Spleen (tissue), 11 donors: ENCODE measurements at regions not wholly inside any gene's neighbourhood (a gene's known extent, or its start where the extent isn't known, plus 50 kb on each side); places are given as distances from the start of the nearest gene placed in this dataset.

ENCODE experiments used
- DNase-seq: peaks from one replicate; pipeline ENCODE4 v3.0.0-alpha.2; 2020
- H3K27ac ChIP-seq, 8 donors: fragments of 200-600 bp; sonication (generic) in 7 of 8; 1 replicate in 4 of 8; 2 replicates in 4 of 8; pipeline versions ENCODE4 v1.5.0 to v1.8.0; 2016 to 2021; ENCODE audit warnings: inconsistent platforms in 4 of 8, mild to moderate bottlenecking in 4 of 8, moderate library complexity in 1 of 8
- H3K27me3 ChIP-seq, 7 donors: fragments of 200-600 bp; sonication (generic) in 6 of 7; replicated peaks in 1 of 7; 1 replicate in 4 of 7; 2 replicates in 3 of 7; pipeline versions ENCODE4 v1.5.0 to v1.8.0; 2016 to 2021; ENCODE audit warnings: inconsistent platforms in 3 of 7, mild to moderate bottlenecking in 1 of 7
- H3K36me3 ChIP-seq, 6 donors: fragments of 200-600 bp; sonication (generic) in 5 of 6; 1 replicate in 4 of 6; 2 replicates in 2 of 6; pipeline versions ENCODE4 v1.5.0 to v1.8.0; 2016 to 2021; ENCODE audit warnings: inconsistent platforms in 2 of 6
- H3K4me1 ChIP-seq, 6 donors: fragments of 200-600 bp; sonication (generic) in 5 of 6; 1 replicate in 3 of 6; 2 replicates in 3 of 6; pipeline versions ENCODE4 v1.5.0 to v1.8.0; 2016 to 2021; ENCODE audit warnings: inconsistent platforms in 3 of 6
- H3K4me3 ChIP-seq, 8 donors: fragments of 200-600 bp; sonication (generic) in 7 of 8; 1 replicate in 4 of 8; 2 replicates in 4 of 8; pipeline versions ENCODE4 v1.5.0 to v1.8.0; 2016 to 2021; ENCODE audit warnings: inconsistent platforms in 4 of 8, mild to moderate bottlenecking in 4 of 8, moderate library complexity in 2 of 8
- H3K9me3 ChIP-seq, 8 donors: fragments of 200-600 bp; sonication (generic) in 7 of 8; 1 replicate in 4 of 8; 2 replicates in 4 of 8; pipeline versions ENCODE4 v1.5.0 to v1.8.0; 2016 to 2021; ENCODE audit warnings: inconsistent platforms in 4 of 8
- POLR2A ChIP-seq, 3 donors: fragments of 450-650 bp; IDR thresholded peaks; one replicate each; pipeline ENCODE4 v1.5.1; 2017; ENCODE audit warnings: antibody characterized with exemption in 3 of 3, mild to moderate bottlenecking in 1 of 3
- POLR2AphosphoS5 ChIP-seq, 3 donors: sonication (generic); formaldehyde crosslinking; IDR thresholded peaks; one replicate each; pipeline ENCODE4 v1.5.1; 2017; ENCODE audit warnings: antibody characterized with exemption in 3 of 3
- WGBS, 5 donors: extraction: QIAGEN DNeasy Blood & Tissue Kit in 3 of 5; methylation state at CpG; one replicate each; pipeline versions ENCODE4 v1.1.5 to v1.1.7; 2013 to 2018; 5-methylcytosine and 5-hydroxymethylcytosine counted together
- intact Hi-C: fragments of 100-400 bp; cut with DNase I; formaldehyde crosslinking; loops from one replicate; pipeline ENCODE4 v1.15.0; 2023; ENCODE audit warnings: low total_unique reads
- TF ChIP-seq, protein P1 (sequence below), 11 experiments: fragments of 200-600 bp in 7 of 11; fragments of 450-650 bp in 4 of 11; sonication (generic) in 4 of 11; IDR thresholded peaks in 8 of 11; conservative IDR thresholded peaks in 3 of 11; 1 replicate in 7 of 11; 2 replicates in 4 of 11; pipeline versions ENCODE4 v1.4.0 to v1.8.0; 2016 to 2021; ENCODE audit warnings: antibody characterized with exemption in 11 of 11, inconsistent platforms in 4 of 11, mild to moderate bottlenecking in 1 of 11
- donor health status: healthy with polysubstance abuse.
- donor health status: DM: no; HTN: no; CAD: no; lungs with moderate emphysema.
- donor health status: DM: no; HTN: no; CAD: no.
- donor health status: Bipolar disorder and iron deficiency.
- donor health status: healthy.
- donor health status: DM: no; HTN: no; CAD: no.
- donor health status: DM: yes; HTN: yes; CAD: no.

DNA sequence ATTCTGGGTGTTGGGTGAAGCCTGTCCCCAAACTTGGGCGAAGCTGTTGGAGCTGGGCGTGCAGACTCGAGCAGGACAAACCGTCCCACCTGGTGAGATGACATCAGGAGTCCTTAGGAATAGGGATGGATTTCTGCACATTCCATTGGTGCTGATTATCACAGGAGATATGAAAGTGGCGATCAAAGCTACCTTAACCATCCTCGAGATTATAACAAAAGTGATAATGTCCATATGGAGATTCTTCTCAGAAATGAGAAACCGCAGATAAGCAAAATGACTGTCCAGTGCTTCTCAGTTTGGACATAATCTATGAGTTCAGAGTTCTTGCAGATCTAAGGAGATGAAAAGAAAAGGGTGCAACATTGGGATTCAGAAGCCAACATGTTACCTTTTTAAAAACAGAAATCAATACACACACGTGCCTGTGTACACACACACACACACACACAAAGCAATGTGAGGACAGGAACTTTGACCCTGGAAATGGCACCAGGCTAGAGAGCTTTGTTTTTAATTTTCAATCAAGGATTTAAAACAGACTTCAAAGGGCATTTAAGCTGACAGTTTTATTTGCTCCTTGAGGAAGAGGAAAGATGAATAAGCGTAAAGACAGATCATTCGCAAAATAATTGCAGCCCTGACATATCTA, 165.4 kb downstream of the CD83 start:
- peaks cover 0 to 12% (median 3%) of the 10 kb centered on the region in 6 donors for H3K4me1 ChIP-seq
- H3K9me3 ChIP-seq: peaks cover 0 to 12% (median 8%) of the 10 kb centered on the region in 8 donors
- WGBS, 5 donors: 85 to 93% (median 87%) methylated on average over 10 of the region's 10 CpGs
- no peaks in the 10 kb centered on the region for H3K27me3 ChIP-seq
- no peak overlapping the region for H3K27ac ChIP-seq
- no peaks in the 10 kb centered on the region for H3K36me3 ChIP-seq
- TF ChIP-seq POLR2A (IDR thresholded peaks at IDR 0.05): no peak
- TF ChIP-seq, protein P1, sequence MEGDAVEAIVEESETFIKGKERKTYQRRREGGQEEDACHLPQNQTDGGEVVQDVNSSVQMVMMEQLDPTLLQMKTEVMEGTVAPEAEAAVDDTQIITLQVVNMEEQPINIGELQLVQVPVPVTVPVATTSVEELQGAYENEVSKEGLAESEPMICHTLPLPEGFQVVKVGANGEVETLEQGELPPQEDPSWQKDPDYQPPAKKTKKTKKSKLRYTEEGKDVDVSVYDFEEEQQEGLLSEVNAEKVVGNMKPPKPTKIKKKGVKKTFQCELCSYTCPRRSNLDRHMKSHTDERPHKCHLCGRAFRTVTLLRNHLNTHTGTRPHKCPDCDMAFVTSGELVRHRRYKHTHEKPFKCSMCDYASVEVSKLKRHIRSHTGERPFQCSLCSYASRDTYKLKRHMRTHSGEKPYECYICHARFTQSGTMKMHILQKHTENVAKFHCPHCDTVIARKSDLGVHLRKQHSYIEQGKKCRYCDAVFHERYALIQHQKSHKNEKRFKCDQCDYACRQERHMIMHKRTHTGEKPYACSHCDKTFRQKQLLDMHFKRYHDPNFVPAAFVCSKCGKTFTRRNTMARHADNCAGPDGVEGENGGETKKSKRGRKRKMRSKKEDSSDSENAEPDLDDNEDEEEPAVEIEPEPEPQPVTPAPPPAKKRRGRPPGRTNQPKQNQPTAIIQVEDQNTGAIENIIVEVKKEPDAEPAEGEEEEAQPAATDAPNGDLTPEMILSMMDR (IDR thresholded peaks at IDR 0.05 in 8 of 11, conservative IDR thresholded peaks at IDR 0.05 in 3 of 11): no peak
- no peak for TF ChIP-seq POLR2AphosphoS5 (IDR thresholded peaks at IDR 0.05)
- H3K4me3 ChIP-seq: no peak overlapping the region
- intact Hi-C loops: no loop called here
- no peak for DNase-seq

DNA sequence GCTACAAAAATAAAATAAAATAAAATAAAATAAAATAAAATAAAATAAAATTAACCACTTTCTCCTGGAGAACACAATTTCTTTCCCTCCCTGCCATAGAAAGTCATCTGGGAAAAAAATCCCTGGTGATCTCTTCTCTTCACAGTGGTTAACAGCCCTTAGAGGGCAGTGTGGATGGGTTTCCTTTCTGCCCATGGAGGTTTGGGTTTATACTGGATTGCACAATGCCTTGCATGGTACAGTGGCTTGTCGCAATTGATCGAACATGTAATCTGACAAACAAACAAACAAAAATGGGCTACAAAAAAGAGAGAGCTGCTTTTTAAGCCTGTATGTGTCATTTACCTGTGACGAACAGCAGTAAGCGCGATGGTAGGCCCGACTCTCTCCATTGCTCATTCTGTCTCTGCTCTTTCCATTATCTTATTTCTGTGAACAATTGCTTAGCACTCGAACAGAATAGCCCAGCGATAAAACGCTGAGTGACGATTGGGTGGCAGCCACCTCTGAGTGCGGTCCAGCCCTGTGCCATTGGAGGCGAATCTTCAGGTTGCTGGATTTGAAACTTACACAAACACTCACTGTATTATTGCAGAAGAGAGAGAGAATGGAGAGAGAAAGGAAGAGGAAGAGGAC, 166.1 kb downstream of the CD83 start:
- peaks cover 0 to 12% (median 8%) of the 10 kb centered on the region in 8 donors for H3K9me3 ChIP-seq
- H3K4me1 ChIP-seq: peaks cover 0 to 5% (median 0%) of the 10 kb centered on the region in 6 donors
- WGBS, 5 donors: 89 to 95% (median 91%) methylated on average over 12 of the region's 12 CpGs
- no peak overlapping the region for H3K27ac ChIP-seq
- TF ChIP-seq, protein P1 (IDR thresholded peaks at IDR 0.05 in 8 of 11, conservative IDR thresholded peaks at IDR 0.05 in 3 of 11): no peak
- intact Hi-C loops: no loop called here
- H3K4me3 ChIP-seq: no peak overlapping the region
- no peaks in the 10 kb centered on the region for H3K36me3 ChIP-seq
- no peaks in the 10 kb centered on the region for H3K27me3 ChIP-seq
- no peak for DNase-seq

DNA sequence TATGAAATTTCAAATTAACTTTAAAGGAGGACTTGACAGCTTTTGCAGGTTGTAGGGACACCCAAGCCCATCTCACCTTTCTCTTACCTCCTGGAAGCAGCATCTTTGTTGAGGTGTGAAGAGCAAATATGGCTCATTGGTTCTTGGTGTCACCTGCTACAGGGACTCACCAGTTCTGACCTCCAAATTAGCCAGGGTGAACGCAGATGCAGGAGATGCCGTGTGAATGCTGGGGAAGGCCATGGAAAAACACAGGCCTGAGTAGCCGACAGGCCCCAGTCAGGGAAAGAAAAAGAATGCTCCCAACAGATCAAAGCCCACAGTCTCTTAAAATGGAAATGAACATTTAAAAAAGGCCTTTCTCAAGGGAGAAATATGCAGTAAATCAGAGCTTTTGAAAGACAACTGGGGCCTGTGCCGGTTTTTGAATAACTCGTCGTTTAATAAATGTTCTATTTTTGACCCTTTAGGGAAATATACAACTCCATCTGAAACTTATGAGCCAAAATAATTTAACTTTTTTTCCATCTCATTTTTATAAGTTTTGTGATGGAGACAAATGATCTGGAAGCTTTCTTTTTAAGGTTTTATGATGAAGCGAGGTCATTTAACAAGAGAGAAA, 167.5 kb downstream of the CD83 start:
- H3K4me3 ChIP-seq: no peak overlapping the region
- H3K36me3 ChIP-seq: no peaks in the 10 kb centered on the region
- TF ChIP-seq POLR2AphosphoS5 (IDR thresholded peaks at IDR 0.05): no peak
- 80 to 95% (median 87%) methylated on average over 7 of the region's 7 CpGs for WGBS, 5 donors
- H3K27ac ChIP-seq: no peak overlapping the region
- H3K4me1 ChIP-seq: peaks cover 0 to 4% (median 0%) of the 10 kb centered on the region in 6 donors
- intact Hi-C loops: no loop called here
- H3K27me3 ChIP-seq: no peaks in the 10 kb centered on the region
- peaks cover 0 to 7% (median 4%) of the 10 kb centered on the region in 8 donors for H3K9me3 ChIP-seq
- no peak for DNase-seq

DNA sequence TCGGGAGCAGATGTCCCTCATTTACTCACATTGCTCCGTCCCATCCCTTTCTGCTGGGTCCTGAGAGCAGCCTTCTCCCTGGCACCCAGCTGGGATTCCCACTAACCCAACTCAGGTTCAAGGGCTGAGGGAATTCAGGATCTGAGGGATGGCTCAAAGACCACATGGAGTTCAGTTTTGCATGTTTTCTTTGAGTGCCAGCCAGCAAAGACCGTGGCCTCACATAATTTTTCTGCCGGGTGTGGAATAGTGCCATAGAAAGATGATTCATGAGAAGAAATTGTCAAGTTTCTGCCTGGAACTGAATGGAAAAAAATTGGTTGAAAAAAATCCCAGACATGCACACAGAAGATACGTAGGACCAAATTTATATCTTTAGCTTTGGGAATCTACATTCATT, 168.6 kb downstream of the CD83 start:
- Histone ChIP-seq H3K9me3 (no peaks in the 10 kb centered on the region), H3K4me1 (peaks cover 0 to 12% (median 0%) of the 10 kb centered on the region in 6 donors), H3K4me3 (no peak overlapping the region), H3K36me3 (no peaks in the 10 kb centered on the region), H3K27ac (no peak overlapping the region), H3K27me3 (no peaks in the 10 kb centered on the region)
- TF ChIP-seq POLR2AphosphoS5 (IDR thresholded peaks at IDR 0.05) (no peak), POLR2A (IDR thresholded peaks at IDR 0.05) (no peak)
- TF ChIP-seq, protein P1 (IDR thresholded peaks at IDR 0.05 in 8 of 11, conservative IDR thresholded peaks at IDR 0.05 in 3 of 11): no peak
- no peak for DNase-seq
- intact Hi-C loops: no loop called here
- 75 to 90% (median 84%) methylated on average over 5 of the region's 5 CpGs for WGBS, 5 donors
